ENCODE measurements at regions not wholly inside any gene's neighbourhood (a gene's known extent, or its start where the extent isn't known, plus 50 kb on each side); places are given as distances from the start of the nearest gene placed in this dataset.
"Not testable (repeated sequence)": the region's sequence is repeated elsewhere in the genome, so short reads cannot be mapped to it uniquely, and the experiment has no call there.

GRCh38 chrX:74065831-74066390 is 213.4 kb upstream of the XIST start:
- DNase-seq (ENCODE audit: low spot score) = no peak

- no peak for DNase-seq (ENCODE audit: low spot score)
Observed at GRCh38 chrX:74063426-74064155, 211.1 kb upstream of the XIST start.

- DNase-seq (ENCODE audit: low spot score) = no peak
Observed at GRCh38 chrX:74061879-74062278, 209.4 kb upstream of the XIST start.

GRCh38 chrX:74049126-74049525 is 196.6 kb upstream of the XIST start:
- no peak for DNase-seq (ENCODE audit: low spot score)

GRCh38 chrX:74034066-74034465 is 181.6 kb upstream of the XIST start:
- not testable (repeated sequence) for DNase-seq (ENCODE audit: low spot score)

GRCh38 chrX:74031527-74031926 is 179.0 kb upstream of the XIST start:
- not testable (repeated sequence) for DNase-seq (ENCODE audit: low spot score)

GRCh38 chrX:74030766-74031165 is 178.3 kb upstream of the XIST start:
- DNase-seq (ENCODE audit: low spot score) = not testable (repeated sequence)

- DNase-seq (ENCODE audit: low spot score) = not testable (repeated sequence)
Observed at GRCh38 chrX:74025145-74025544, 172.6 kb upstream of the XIST start.

GRCh38 chrX:74023203-74023602 is 170.7 kb upstream of the XIST start:
- no peak for DNase-seq (ENCODE audit: low spot score)

- DNase-seq (ENCODE audit: low spot score) = no peak
Observed at GRCh38 chrX:74018253-74018652, 165.7 kb upstream of the XIST start.

- peak; percentile 63 for DNase-seq (ENCODE audit: low spot score)
Observed at GRCh38 chrX:74015379-74016019, 163.0 kb upstream of the XIST start.

- DNase-seq (ENCODE audit: low spot score) = no peak
Observed at GRCh38 chrX:74009041-74009440, 156.5 kb upstream of the XIST start.

- no peak for DNase-seq (ENCODE audit: low spot score)
Observed at GRCh38 chrX:73992019-73992418, 139.5 kb upstream of the XIST start.

- DNase-seq (ENCODE audit: low spot score) = no peak
Observed at GRCh38 chrX:73987166-73987565, 134.7 kb upstream of the XIST start.

GRCh38 chrX:73979551-73980131 is 127.1 kb upstream of the XIST start:
- DNase-seq (ENCODE audit: low spot score) = no peak

- no peak for DNase-seq (ENCODE audit: low spot score)
Observed at GRCh38 chrX:73977542-73978169, 125.1 kb upstream of the XIST start.

GRCh38 chrX:73967461-73967860 is 114.9 kb upstream of the XIST start:
- not testable (repeated sequence) for DNase-seq (ENCODE audit: low spot score)

- DNase-seq (ENCODE audit: low spot score) = no peak
Observed at GRCh38 chrX:73965833-73966232, 113.3 kb upstream of the XIST start.

GRCh38 chrX:73964579-73964978 is 112.1 kb upstream of the XIST start:
- no peak for DNase-seq (ENCODE audit: low spot score)

- DNase-seq (ENCODE audit: low spot score) = no peak
Observed at GRCh38 chrX:73963682-73964081, 111.2 kb upstream of the XIST start.

GRCh38 chrX:73962948-73963347 is 110.4 kb upstream of the XIST start:
- DNase-seq (ENCODE audit: low spot score) = no peak

- DNase-seq (ENCODE audit: low spot score) = not testable (repeated sequence)
Observed at GRCh38 chrX:73961867-73962266, 109.4 kb upstream of the XIST start.

GRCh38 chrX:73944563-73944908 is 92.0 kb upstream of the XIST start:
- no peak for DNase-seq (ENCODE audit: low spot score)
